ENCODE measurements at regions not wholly inside any gene's neighbourhood (a gene's known extent, or its start where the extent isn't known, plus 50 kb on each side); places are given as distances from the start of the nearest gene placed in this dataset.

DNA sequence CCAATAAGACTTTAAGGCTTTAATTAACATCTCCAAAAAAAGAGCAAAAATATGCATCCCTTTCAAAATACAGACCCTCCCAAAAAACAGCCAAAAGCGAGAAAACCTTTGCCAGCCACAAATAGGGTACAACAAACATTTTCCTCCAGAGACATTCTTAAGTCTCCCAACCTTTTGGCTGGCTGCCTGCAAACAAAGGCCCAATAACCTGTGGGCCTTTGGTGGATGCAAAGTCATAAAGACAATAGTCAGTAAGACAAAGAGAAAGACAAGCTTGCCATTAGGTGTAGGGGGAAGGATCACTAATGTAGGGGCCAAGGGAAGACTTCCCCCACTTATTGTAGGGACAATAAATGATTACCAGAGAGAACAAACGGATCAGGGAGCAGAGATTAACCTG, 215.5 kb upstream of the ZFP42 start:
- no peak for TF ChIP-seq POLR2A (IDR thresholded peaks at IDR 0.05)
- no peak for TF ChIP-seq CTCF (IDR thresholded peaks at IDR 0.05)
- no peak for TF ChIP-seq EP300 (IDR thresholded peaks at IDR 0.05)
